ENCODE measurements at regions not wholly inside any gene's neighbourhood (a gene's known extent, or its start where the extent isn't known, plus 50 kb on each side); places are given as distances from the start of the nearest gene placed in this dataset.

GRCh38 chr9:30711591-30711990 lies 1672.9 kb upstream of the ACO1 start:
- DNase-seq (ENCODE audit: low read depth): no peak

GRCh38 chr9:30713243-30713642 lies 1671.2 kb upstream of the ACO1 start:
- TF ChIP-seq CTCF (IDR thresholded peaks at IDR 0.05; ENCODE audit: low read length, missing control alignments): no peak
- DNase-seq (ENCODE audit: low read depth): no peak
- H3K4me3 ChIP-seq (replicated peaks; ENCODE audit: low read depth, low read length): no peak overlapping the region

More at GRCh38 chr9:30711591-30711990, 1672.9 kb upstream of the ACO1 start:
- no peak for TF ChIP-seq CTCF (IDR thresholded peaks at IDR 0.05; ENCODE audit: low read length, missing control alignments)
- no peak overlapping the region for H3K4me3 ChIP-seq (replicated peaks; ENCODE audit: low read depth, low read length)

GRCh38 chr9:30714389-30714788 lies 1670.1 kb upstream of the ACO1 start:
- no peak overlapping the region for H3K4me3 ChIP-seq (replicated peaks; ENCODE audit: low read depth, low read length)
- DNase-seq (ENCODE audit: low read depth): no peak
- no peak for TF ChIP-seq CTCF (IDR thresholded peaks at IDR 0.05; ENCODE audit: low read length, missing control alignments)

GRCh38 chr9:30718483-30718882 lies 1666.0 kb upstream of the ACO1 start:
- no peak for DNase-seq (ENCODE audit: low read depth)
- no peak overlapping the region for H3K4me3 ChIP-seq (replicated peaks; ENCODE audit: low read depth, low read length)
- TF ChIP-seq CTCF (IDR thresholded peaks at IDR 0.05; ENCODE audit: low read length, missing control alignments): no peak

- no peak for DNase-seq (ENCODE audit: low read depth)
- no peak for TF ChIP-seq CTCF (IDR thresholded peaks at IDR 0.05; ENCODE audit: low read length, missing control alignments)
- H3K4me3 ChIP-seq (replicated peaks; ENCODE audit: low read depth, low read length): no peak overlapping the region
Measured at GRCh38 chr9:30722065-30722464, 1662.4 kb upstream of the ACO1 start.

GRCh38 chr9:30723656-30724055 lies 1660.8 kb upstream of the ACO1 start:
- no peak for TF ChIP-seq CTCF (IDR thresholded peaks at IDR 0.05; ENCODE audit: low read length, missing control alignments)
- H3K4me3 ChIP-seq (replicated peaks; ENCODE audit: low read depth, low read length): no peak overlapping the region
- DNase-seq (ENCODE audit: low read depth): no peak

GRCh38 chr9:30732060-30732459 lies 1652.4 kb upstream of the ACO1 start:
- no peak for TF ChIP-seq CTCF (IDR thresholded peaks at IDR 0.05; ENCODE audit: low read length, missing control alignments)
- no peak for DNase-seq (ENCODE audit: low read depth)
- H3K4me3 ChIP-seq (replicated peaks; ENCODE audit: low read depth, low read length): no peak overlapping the region

All from fibroblast of pulmonary artery (primary cell).